GM23248 (cell line): ENCODE measurements at regions not wholly inside any gene's neighbourhood (a gene's known extent, or its start where the extent isn't known, plus 50 kb on each side); places are given as distances from the start of the nearest gene placed in this dataset.

Experiments
- DNase-seq: peaks from one replicate; pipeline ENCODE4 v3.0.0-alpha.2; 2015
- H2AFZ ChIP-seq: fragments of 200-600 bp; sonication (generic); 2 replicates; pipeline ENCODE4 v1.6.1; 2016; ENCODE audit warnings: antibody characterized with exemption
- H3F3A ChIP-seq: fragments of 200-600 bp; sonication (generic); 2 replicates; pipeline ENCODE4 v1.6.1; 2016; ENCODE audit warnings: mild to moderate bottlenecking, antibody characterized with exemption, mixed run types; ENCODE audit not compliant: insufficient read depth
- H3K27ac ChIP-seq: fragments of 200-600 bp; sonication (generic); 2 replicates; pipeline ENCODE4 v1.5.1; 2016; ENCODE audit warnings: mild to moderate bottlenecking
- H3K27me3 ChIP-seq: fragments of 200-600 bp; sonication (generic); replicated peaks from 2 replicates; pipeline ENCODE4 v1.6.1; 2016; ENCODE audit warnings: mild to moderate bottlenecking; ENCODE audit not compliant: insufficient read depth
- H3K36me3 ChIP-seq: fragments of 200-600 bp; sonication (generic); 2 replicates; pipeline ENCODE4 v1.6.1; 2016; ENCODE audit warnings: low read depth, mild to moderate bottlenecking
- H3K4me1 ChIP-seq: fragments of 200-600 bp; sonication (generic); 2 replicates; pipeline ENCODE4 v1.6.1; 2016; ENCODE audit warnings: mild to moderate bottlenecking; ENCODE audit not compliant: insufficient read depth
- H3K4me2 ChIP-seq: fragments of 200-600 bp; sonication (generic); one replicate; pipeline ENCODE4 v1.6.1; 2016; ENCODE audit warnings: mild to moderate bottlenecking; ENCODE audit not compliant: unreplicated experiment
- H3K4me3 ChIP-seq: fragments of 200-600 bp; sonication (generic); 2 replicates; pipeline ENCODE4 v1.5.1; 2016; ENCODE audit warnings: mild to moderate bottlenecking
- H3K79me2 ChIP-seq: fragments of 200-600 bp; sonication (generic); 2 replicates; pipeline ENCODE4 v1.6.1; 2016; ENCODE audit warnings: mild to moderate bottlenecking; ENCODE audit not compliant: insufficient read depth
- H3K9ac ChIP-seq: fragments of 200-600 bp; sonication (generic); 2 replicates; pipeline ENCODE4 v1.6.1; 2016; ENCODE audit warnings: mild to moderate bottlenecking
- H3K9me2 ChIP-seq: fragments of 200-600 bp; sonication (generic); 2 replicates; pipeline ENCODE4 v1.6.1; 2016; ENCODE audit warnings: mixed run types, mild to moderate bottlenecking, moderate library complexity; ENCODE audit not compliant: insufficient read depth
- H3K9me3 ChIP-seq: fragments of 200-600 bp; sonication (generic); one replicate; pipeline ENCODE4 v1.6.1; 2017; ENCODE audit warnings: low read depth
- H4K20me1 ChIP-seq: fragments of 200-600 bp; sonication (generic); 2 replicates; pipeline ENCODE4 v1.6.0; 2016; ENCODE audit not compliant: insufficient read depth
- EZH2 ChIP-seq: fragments of 200-600 bp; sonication (generic); IDR thresholded peaks from 2 replicates; pipeline ENCODE4 v1.6.1; 2018; ENCODE audit warnings: antibody characterized with exemption, mild to moderate bottlenecking; ENCODE audit not compliant: insufficient read depth, poor library complexity, severe bottlenecking
- EZH2phosphoT487 ChIP-seq: fragments of 200-600 bp; sonication (generic); IDR thresholded peaks from 2 replicates; pipeline ENCODE4 v1.6.1; 2018; ENCODE audit warnings: antibody characterized with exemption, moderate library complexity, mild to moderate bottlenecking, low read depth; ENCODE audit not compliant: insufficient read depth
- WGBS, 2 experiments: methylation state at CpG; one replicate each; pipeline ENCODE4 v1.1.6; 2015 to 2017; ENCODE audit warnings: low lambda C conversion rate in 2 of 2, low coverage in 1 of 2; ENCODE audit errors: missing lambda C conversion rate in 2 of 2; 5-methylcytosine and 5-hydroxymethylcytosine counted together
- in situ Hi-C: fragments of 300-500 bp; cut with MboI; formaldehyde crosslinking; loops from 2 replicates; pipeline ENCODE4 v1.15.0; 2020

GRCh38 chr13:79628463-79628862, 147.5 kb downstream of the NDFIP2 start:
- TF ChIP-seq EZH2phosphoT487 = no peak
- TF ChIP-seq EZH2 = no peak
- no peaks in the 10 kb centered on the region for H3F3A ChIP-seq
- peaks cover 5% of the 10 kb centered on the region; the same call in 1 of the 2 replicates for H3K27me3 ChIP-seq
- no peaks in the 10 kb centered on the region for H3K9me3 ChIP-seq
- no peaks in the 10 kb centered on the region for H4K20me1 ChIP-seq
- WGBS, 2 experiments = 12 to 14% methylated on average over 4 of the region's 4 CpGs
- H3K9me2 ChIP-seq = no peaks in the 10 kb centered on the region
- no peak overlapping the region for H2AFZ ChIP-seq
- no peak overlapping the region for H3K9ac ChIP-seq
- no peak overlapping the region for H3K27ac ChIP-seq
- H3K36me3 ChIP-seq = no peaks in the 10 kb centered on the region
- no peaks in the 10 kb centered on the region for H3K79me2 ChIP-seq
- H3K4me2 ChIP-seq = no peak overlapping the region
- no peak overlapping the region for H3K4me3 ChIP-seq
- in situ Hi-C loops = no loop called here
- DNase-seq = no peak
- H3K4me1 ChIP-seq = peaks cover 5% of the 10 kb centered on the region; the same call in 1 of the 2 replicates

DNA sequence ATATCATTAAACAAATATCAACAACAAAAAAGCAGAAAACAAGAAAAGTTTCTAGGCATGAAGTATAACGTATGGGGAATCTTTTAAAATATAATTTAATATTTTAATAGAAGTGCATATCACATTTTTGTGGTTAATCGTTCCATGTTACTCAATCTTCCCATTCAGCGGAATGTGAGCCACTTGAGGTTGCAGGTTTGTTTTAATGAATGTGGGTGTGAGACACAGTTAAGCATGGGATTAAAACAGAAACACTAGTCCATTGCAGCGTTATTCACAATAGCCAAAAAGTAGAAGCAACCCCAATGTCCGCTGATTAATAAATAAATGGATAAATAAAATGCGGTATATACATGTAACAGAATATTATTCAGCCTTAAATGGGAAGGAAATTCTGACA, 146.0 kb downstream of the NDFIP2 start:
- 58 to 63% methylated on average over 6 of the region's 6 CpGs for WGBS, 2 experiments
- Histone ChIP-seq H3K79me2 (no peaks in the 10 kb centered on the region), H3K9ac (no peak overlapping the region), H3F3A (no peaks in the 10 kb centered on the region), H2AFZ (no peak overlapping the region), H3K36me3 (no peaks in the 10 kb centered on the region), H4K20me1 (no peaks in the 10 kb centered on the region), H3K4me3 (no peak overlapping the region), H3K9me2 (no peaks in the 10 kb centered on the region), H3K27me3 (peaks cover 18% of the 10 kb centered on the region), H3K9me3 (no peaks in the 10 kb centered on the region), H3K4me2 (no peak overlapping the region), H3K27ac (no peak overlapping the region), H3K4me1 (peaks cover 5% of the 10 kb centered on the region; the same call in 1 of the 2 replicates)
- in situ Hi-C loops = no loop called here
- no peak for DNase-seq
- no peak for TF ChIP-seq EZH2
- TF ChIP-seq EZH2phosphoT487 = no peak

DNA sequence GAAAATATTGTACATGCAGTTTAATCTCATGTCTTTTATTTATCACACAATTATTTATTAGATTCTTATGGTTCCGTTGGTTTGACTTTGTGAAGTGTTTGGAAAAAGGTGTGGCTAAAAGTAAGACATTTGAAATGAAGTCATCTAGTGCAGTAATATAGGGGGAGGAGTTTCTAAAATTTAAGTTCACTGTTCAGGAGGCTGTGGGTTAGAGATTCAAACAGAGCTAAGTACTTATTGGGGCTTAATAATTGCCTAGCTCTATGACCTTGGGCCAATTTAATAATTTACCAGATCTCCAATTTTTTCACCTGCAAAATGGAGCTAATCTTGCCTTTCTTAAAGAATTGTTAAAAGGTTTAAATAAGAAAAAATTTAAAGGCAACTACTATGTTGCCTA, 144.6 kb downstream of the NDFIP2 start:
- in situ Hi-C loops = no loop called here
- no peaks in the 10 kb centered on the region for H3K4me1 ChIP-seq
- no peak for TF ChIP-seq EZH2phosphoT487
- no peak for TF ChIP-seq EZH2
- peaks cover 18% of the 10 kb centered on the region for H3K27me3 ChIP-seq
- H3K9ac ChIP-seq = no peak overlapping the region
- H3K4me2 ChIP-seq = no peak overlapping the region
- no peak overlapping the region for H3K4me3 ChIP-seq
- DNase-seq = no peak
- no peaks in the 10 kb centered on the region for H3K9me3 ChIP-seq
- H2AFZ ChIP-seq = no peak overlapping the region
- no peaks in the 10 kb centered on the region for H4K20me1 ChIP-seq
- no peaks in the 10 kb centered on the region for H3K9me2 ChIP-seq
- no peaks in the 10 kb centered on the region for H3K36me3 ChIP-seq
- no peak overlapping the region for H3K27ac ChIP-seq
- H3K79me2 ChIP-seq = no peaks in the 10 kb centered on the region
- 0 to 2% methylated on average over 1 of the region's 1 CpG for WGBS, 2 experiments
- no peaks in the 10 kb centered on the region for H3F3A ChIP-seq

DNA sequence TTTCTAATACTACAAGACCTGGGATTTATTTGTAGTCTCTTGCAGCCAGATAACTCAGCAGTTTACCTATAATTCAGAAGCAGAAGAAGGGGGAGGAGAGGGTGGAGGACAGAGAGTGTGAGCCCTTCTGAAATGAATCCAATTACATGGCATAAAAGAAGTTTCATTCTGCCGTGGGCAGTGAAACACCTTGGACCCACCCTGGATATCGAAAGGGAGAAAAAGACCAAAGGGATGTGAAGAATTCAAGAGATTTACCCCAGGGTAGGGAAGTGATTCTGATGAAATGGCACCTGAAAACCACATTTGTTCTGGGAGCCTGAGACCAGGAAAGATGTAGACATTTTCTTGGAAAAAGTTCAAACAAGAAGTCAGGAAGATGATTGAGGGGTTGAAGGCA, 140.9 kb downstream of the NDFIP2 start:
- no peak for TF ChIP-seq EZH2phosphoT487
- no peak for TF ChIP-seq EZH2
- WGBS, 2 experiments = 39 to 44% methylated on average over 2 of the region's 2 CpGs
- DNase-seq = no peak
- H3K79me2 ChIP-seq = no peaks in the 10 kb centered on the region
- no peak overlapping the region for H3K4me3 ChIP-seq
- no peaks in the 10 kb centered on the region for H4K20me1 ChIP-seq
- H3K9me3 ChIP-seq = no peaks in the 10 kb centered on the region
- no peak overlapping the region for H2AFZ ChIP-seq
- H3K27me3 ChIP-seq = peaks cover 18% of the 10 kb centered on the region
- no peak overlapping the region for H3K4me2 ChIP-seq
- in situ Hi-C loops = no loop called here
- no peaks in the 10 kb centered on the region for H3K9me2 ChIP-seq
- H3K27ac ChIP-seq = no peak overlapping the region
- H3K9ac ChIP-seq = no peak overlapping the region
- H3K4me1 ChIP-seq = no peaks in the 10 kb centered on the region
- H3K36me3 ChIP-seq = no peaks in the 10 kb centered on the region
- no peaks in the 10 kb centered on the region for H3F3A ChIP-seq

- no peak overlapping the region for H3K27ac ChIP-seq
- H2AFZ ChIP-seq = no peak overlapping the region
- H3K9me3 ChIP-seq = no peaks in the 10 kb centered on the region
- H3K4me2 ChIP-seq = no peak overlapping the region
- no peak for DNase-seq
- in situ Hi-C loops = no loop called here
- H3F3A ChIP-seq = no peaks in the 10 kb centered on the region
- TF ChIP-seq EZH2phosphoT487 (no peak), EZH2 (no peak)
- H3K36me3 ChIP-seq = no peaks in the 10 kb centered on the region
- H3K9ac ChIP-seq = no peak overlapping the region
- no peaks in the 10 kb centered on the region for H4K20me1 ChIP-seq
- H3K27me3 ChIP-seq = peaks cover 14% of the 10 kb centered on the region
- H3K4me1 ChIP-seq = no peaks in the 10 kb centered on the region
- no peak overlapping the region for H3K4me3 ChIP-seq
- H3K9me2 ChIP-seq = no peaks in the 10 kb centered on the region
- no peaks in the 10 kb centered on the region for H3K79me2 ChIP-seq
- WGBS, 2 experiments = 48 to 63% methylated on average over 1 of the region's 1 CpG
Observed at GRCh38 chr13:79621449-79621848, 140.5 kb downstream of the NDFIP2 start.
